ENCODE measurements at regions not wholly inside any gene's neighbourhood (a gene's known extent, or its start where the extent isn't known, plus 50 kb on each side); places are given as distances from the start of the nearest gene placed in this dataset.

GRCh38 chr10:44684661-44685060 is 226.5 kb upstream of the TMEM72 start:
- no peaks in the 10 kb centered on the region for H3K9me3 ChIP-seq
- intact Hi-C loops (cut with DNase I, micrococcal nuclease) = no loop called here
- no peak for TF ChIP-seq CTCF (IDR thresholded peaks at IDR 0.05)
- no peaks in the 10 kb centered on the region for H3K36me3 ChIP-seq (ENCODE audit: low read depth)
- no peak for ATAC-seq
- no peaks in the 10 kb centered on the region for H3K4me1 ChIP-seq (ENCODE audit: low read depth)
- DNase-seq = no peak
- no peak overlapping the region for H3K4me3 ChIP-seq

- DNase-seq (no peak), ATAC-seq (no peak)
- H3K36me3 ChIP-seq (ENCODE audit: low read depth) = no peaks in the 10 kb centered on the region
- TF ChIP-seq CTCF (IDR thresholded peaks at IDR 0.05) = no peak
- H3K4me3 ChIP-seq = no peak overlapping the region
- no peaks in the 10 kb centered on the region for H3K9me3 ChIP-seq
- intact Hi-C loops (cut with DNase I, micrococcal nuclease) = no loop called here
- no peaks in the 10 kb centered on the region for H3K4me1 ChIP-seq (ENCODE audit: low read depth)
These were observed 225.9 kb upstream of the TMEM72 start for GRCh38 chr10:44685220-44685619.

GRCh38 chr10:44685747-44686146 is 225.4 kb upstream of the TMEM72 start:
- H3K36me3 ChIP-seq (ENCODE audit: low read depth) = no peaks in the 10 kb centered on the region
- H3K4me1 ChIP-seq (ENCODE audit: low read depth) = no peaks in the 10 kb centered on the region
- TF ChIP-seq CTCF (IDR thresholded peaks at IDR 0.05) = no peak
- no peaks in the 10 kb centered on the region for H3K9me3 ChIP-seq
- ATAC-seq (no peak), DNase-seq (no peak)
- H3K4me3 ChIP-seq = no peak overlapping the region
- intact Hi-C loops (cut with DNase I, micrococcal nuclease) = no loop called here

GRCh38 chr10:44689368-44689767 is 221.8 kb upstream of the TMEM72 start:
- TF ChIP-seq CTCF (IDR thresholded peaks at IDR 0.05) = no peak
- Histone ChIP-seq H3K36me3 (ENCODE audit: low read depth) (no peaks in the 10 kb centered on the region), H3K9me3 (no peaks in the 10 kb centered on the region), H3K4me1 (ENCODE audit: low read depth) (no peaks in the 10 kb centered on the region), H3K4me3 (no peak overlapping the region)
- DNase-seq (no peak), ATAC-seq (no peak)
- intact Hi-C loops (cut with DNase I, micrococcal nuclease) = no loop called here

- no peak for ATAC-seq
- no peaks in the 10 kb centered on the region for H3K36me3 ChIP-seq (ENCODE audit: low read depth)
These were observed 214.6 kb upstream of the TMEM72 start for GRCh38 chr10:44696496-44696895.

More at GRCh38 chr10:44696496-44696895, 214.6 kb upstream of the TMEM72 start:
- no peaks in the 10 kb centered on the region for H3K9me3 ChIP-seq
- DNase-seq = peak in 1 of 3 donors; percentile 3
- no peaks in the 10 kb centered on the region for H3K4me1 ChIP-seq (ENCODE audit: low read depth)
- H3K4me3 ChIP-seq = no peak overlapping the region
- intact Hi-C loops (cut with DNase I, micrococcal nuclease) = no loop called here
- no peak for TF ChIP-seq CTCF (IDR thresholded peaks at IDR 0.05)

Data from mucosa of descending colon (tissue), 3 donors.